Stimulated activated naive CD8-positive, alpha-beta T cell treated with anti-CD3 and anti-CD28 coated beads, Interleukin-15, amount 100 ng/mL, for 72 hours (primary cell): ENCODE measurements at regions not wholly inside any gene's neighbourhood (a gene's known extent, or its start where the extent isn't known, plus 50 kb on each side); places are given as distances from the start of the nearest gene placed in this dataset.
"Not testable (repeated sequence)": the region's sequence is repeated elsewhere in the genome, so short reads cannot be mapped to it uniquely, and the experiment has no call there.

Experiments used
- ATAC-seq: fragments of 150-1000 bp; cut with Tn5 transposase; 2 replicates; pipeline ENCODE4 v1.10.0; 2021; ENCODE audit warnings: mild to moderate bottlenecking, moderate library complexity
- DNase-seq, 2 donors: peaks; one replicate each; pipeline ENCODE4 v3.0.0; 2021 to 2022
- H3K27ac Mint-ChIP-seq, 2 donors: one replicate each; pipeline ENCODE4 v1.8.0; 2022; ENCODE audit warnings: mild to moderate bottlenecking in 2 of 2, mixed read lengths in 2 of 2, moderate library complexity in 2 of 2
- H3K27me3 Mint-ChIP-seq: one replicate; pipeline ENCODE4 v1.8.0; 2022; ENCODE audit warnings: mixed read lengths
- H3K4me1 Mint-ChIP-seq: one replicate; pipeline ENCODE4 v1.8.0; 2022; ENCODE audit warnings: mild to moderate bottlenecking, mixed read lengths
- H3K4me3 Mint-ChIP-seq, 2 donors: one replicate each; pipeline ENCODE4 v1.8.0; 2022; ENCODE audit warnings: mild to moderate bottlenecking in 2 of 2, mixed read lengths in 2 of 2, moderate library complexity in 1 of 2
- H3K9me3 Mint-ChIP-seq, 2 donors: one replicate each; pipeline ENCODE4 v1.8.0; 2022; ENCODE audit warnings: mixed read lengths in 2 of 2

GRCh38 chr12:30278401-30278800 lies 417.3 kb downstream of the IPO8 start:
- no peaks in the 10 kb centered on the region for H3K4me1 Mint-ChIP-seq

GRCh38 chr12:30272515-30272914 lies 423.2 kb downstream of the IPO8 start:
- not testable (repeated sequence) for H3K27ac Mint-ChIP-seq, H3K27me3 Mint-ChIP-seq, ATAC-seq, DNase-seq, H3K4me3 Mint-ChIP-seq, H3K4me1 Mint-ChIP-seq
- H3K9me3 Mint-ChIP-seq: peaks cover 13 to 14% of the 10 kb centered on the region in 2 donors

More at GRCh38 chr12:30278401-30278800, 417.3 kb downstream of the IPO8 start:
- H3K9me3 Mint-ChIP-seq: peaks cover 2 to 4% of the 10 kb centered on the region in 2 donors
- no peak overlapping the region for H3K4me3 Mint-ChIP-seq
- ATAC-seq (no peak), DNase-seq (no peak)
- H3K27ac Mint-ChIP-seq: no peak overlapping the region
- H3K27me3 Mint-ChIP-seq: no peaks in the 10 kb centered on the region

DNA sequence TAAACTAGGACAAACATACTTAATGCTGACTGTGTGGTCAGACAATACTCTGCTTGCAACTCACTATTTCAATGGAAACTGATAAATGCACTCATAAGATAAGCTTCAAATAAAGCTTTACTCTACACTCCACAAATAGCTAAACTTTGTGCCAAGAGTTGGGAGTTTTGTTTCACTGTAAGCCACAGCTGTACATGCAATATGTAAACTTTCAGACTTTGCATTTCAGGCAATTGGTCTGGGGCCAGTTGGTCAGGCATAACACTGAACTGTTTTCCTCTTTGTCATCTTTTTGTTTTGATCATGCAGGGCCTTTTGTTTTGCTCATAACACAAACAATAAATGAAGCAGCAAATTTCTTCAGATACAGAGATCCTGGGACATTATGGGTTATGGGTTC lies 426.2 kb downstream of the IPO8 start:
- Mint-ChIP-seq H3K4me1 (no peaks in the 10 kb centered on the region), H3K9me3 (peaks cover 14 to 18% of the 10 kb centered on the region in 2 donors), H3K27me3 (no peaks in the 10 kb centered on the region), H3K27ac (no peak overlapping the region), H3K4me3 (no peak overlapping the region)
- ATAC-seq (no peak), DNase-seq (no peak)

- H3K27ac Mint-ChIP-seq: no peak overlapping the region
- no peak for ATAC-seq
- DNase-seq: no peak
- no peaks in the 10 kb centered on the region for H3K4me1 Mint-ChIP-seq
- peaks cover 8 to 11% of the 10 kb centered on the region in 2 donors for H3K9me3 Mint-ChIP-seq
- no peak overlapping the region for H3K4me3 Mint-ChIP-seq
- H3K27me3 Mint-ChIP-seq: no peaks in the 10 kb centered on the region
Measured at GRCh38 chr12:30268041-30268440, 427.6 kb downstream of the IPO8 start.

GRCh38 chr12:30263434-30263833 lies 432.2 kb downstream of the IPO8 start:
- Mint-ChIP-seq H3K27me3 (no peaks in the 10 kb centered on the region), H3K9me3 (peaks cover 5 to 8% of the 10 kb centered on the region in 2 donors), H3K4me3 (no peak overlapping the region), H3K27ac (no peak overlapping the region), H3K4me1 (no peaks in the 10 kb centered on the region)
- ATAC-seq: no peak
- no peak for DNase-seq

DNA sequence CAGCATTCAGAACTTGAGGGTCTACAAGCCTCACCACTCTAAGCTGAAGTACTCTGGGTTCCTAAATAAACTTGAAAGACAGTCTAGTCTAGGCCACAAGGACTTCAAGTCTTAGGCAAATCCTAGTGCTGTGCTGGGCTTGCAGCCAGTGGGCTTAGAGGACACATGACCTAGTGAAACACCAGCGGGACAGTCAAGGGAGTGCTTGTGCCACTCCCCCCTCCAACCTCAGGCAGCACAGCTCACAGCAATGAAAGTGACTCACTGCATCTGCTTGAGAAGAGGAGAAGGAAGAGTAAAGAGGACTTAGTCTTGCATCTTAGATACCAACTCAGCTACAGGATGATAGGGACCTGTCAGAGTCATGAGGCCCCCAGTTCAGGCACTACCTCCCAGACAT lies 438.1 kb downstream of the IPO8 start:
- Mint-ChIP-seq H3K27me3 (no peaks in the 10 kb centered on the region), H3K9me3 (peaks cover 0 to 8% of the 10 kb centered on the region in 2 donors), H3K27ac (no peak overlapping the region), H3K4me1 (no peaks in the 10 kb centered on the region), H3K4me3 (no peak overlapping the region)
- no peak for ATAC-seq
- DNase-seq: no peak

DNA sequence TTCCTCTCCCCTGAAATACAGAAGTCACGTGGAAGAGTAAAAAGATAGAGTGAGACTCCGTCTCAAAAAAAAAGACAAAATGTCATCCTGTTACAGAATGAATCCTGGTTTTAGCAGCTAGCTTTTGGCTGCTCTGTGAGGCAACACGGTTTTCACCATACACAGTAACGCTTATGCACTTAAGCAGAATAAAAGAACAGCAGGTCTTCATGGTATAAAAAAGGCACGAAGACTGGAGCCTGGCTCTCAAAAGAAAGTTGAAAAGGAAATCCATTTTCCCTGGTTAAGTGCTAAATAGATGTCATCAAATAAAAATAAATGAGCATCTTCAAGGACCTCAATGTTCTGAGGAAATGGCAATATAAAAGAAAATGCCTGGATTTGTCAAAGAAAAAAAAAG lies 444.1 kb downstream of the IPO8 start:
- ATAC-seq: no peak
- H3K4me1 Mint-ChIP-seq: no peaks in the 10 kb centered on the region
- no peak overlapping the region for H3K27ac Mint-ChIP-seq
- DNase-seq: no peak
- H3K9me3 Mint-ChIP-seq: no peaks in the 10 kb centered on the region
- H3K4me3 Mint-ChIP-seq: no peak overlapping the region
- H3K27me3 Mint-ChIP-seq: no peaks in the 10 kb centered on the region

DNA sequence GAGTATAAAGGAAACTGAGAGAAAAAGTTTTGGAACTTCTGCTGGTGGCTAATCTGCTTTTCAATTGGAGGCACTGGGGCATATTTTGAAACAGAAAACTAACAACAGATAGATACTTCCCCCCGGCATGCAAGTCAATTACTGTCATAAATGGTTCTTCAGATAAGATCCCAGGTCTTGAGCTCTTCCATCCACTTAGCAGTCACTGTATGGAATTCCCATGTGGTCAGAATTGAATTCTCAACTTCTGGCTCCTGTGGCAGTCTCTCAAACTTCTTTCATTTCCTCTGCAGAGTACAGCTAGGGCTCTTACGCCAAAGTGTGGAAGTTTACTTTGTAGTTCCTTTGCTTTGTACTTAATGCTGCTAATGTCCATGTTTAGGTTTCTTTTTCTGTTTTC lies 452.2 kb downstream of the IPO8 start:
- no peak for ATAC-seq
- H3K4me3 Mint-ChIP-seq: no peak overlapping the region
- H3K4me1 Mint-ChIP-seq: no peaks in the 10 kb centered on the region
- no peak overlapping the region for H3K27ac Mint-ChIP-seq
- no peaks in the 10 kb centered on the region for H3K27me3 Mint-ChIP-seq
- peaks cover 3 to 6% of the 10 kb centered on the region in 2 donors for H3K9me3 Mint-ChIP-seq
- no peak for DNase-seq

- DNase-seq: no peak
- H3K27ac Mint-ChIP-seq: no peak overlapping the region
- no peaks in the 10 kb centered on the region for H3K4me1 Mint-ChIP-seq
- no peak overlapping the region for H3K4me3 Mint-ChIP-seq
- no peak for ATAC-seq
- no peaks in the 10 kb centered on the region for H3K27me3 Mint-ChIP-seq
- H3K9me3 Mint-ChIP-seq: no peaks in the 10 kb centered on the region
Measured at GRCh38 chr12:30219047-30219446, 435.3 kb upstream of the TMTC1 start.

DNA sequence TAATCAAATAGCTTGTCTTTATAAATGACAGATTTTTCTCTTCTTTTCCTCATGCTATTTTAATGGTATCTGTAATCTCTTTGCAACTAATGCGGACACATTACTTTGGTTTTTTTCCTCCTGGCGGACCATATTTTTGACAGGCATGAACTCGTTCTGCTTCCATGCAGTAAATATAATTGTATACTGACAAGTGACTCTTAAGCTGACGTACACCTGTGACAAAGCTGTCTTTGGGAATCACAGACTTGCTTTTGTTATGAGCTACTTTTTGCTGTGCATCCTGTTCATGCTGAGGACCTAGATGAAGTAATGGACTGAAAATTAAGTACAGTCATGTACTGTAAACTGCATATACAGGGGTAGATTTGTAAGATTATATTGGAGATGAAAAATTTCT lies 434.3 kb upstream of the TMTC1 start:
- ATAC-seq (no peak), DNase-seq (no peak)
- Mint-ChIP-seq H3K4me1 (no peaks in the 10 kb centered on the region), H3K4me3 (no peak overlapping the region), H3K9me3 (no peaks in the 10 kb centered on the region), H3K27ac (no peak overlapping the region), H3K27me3 (no peaks in the 10 kb centered on the region)

DNA sequence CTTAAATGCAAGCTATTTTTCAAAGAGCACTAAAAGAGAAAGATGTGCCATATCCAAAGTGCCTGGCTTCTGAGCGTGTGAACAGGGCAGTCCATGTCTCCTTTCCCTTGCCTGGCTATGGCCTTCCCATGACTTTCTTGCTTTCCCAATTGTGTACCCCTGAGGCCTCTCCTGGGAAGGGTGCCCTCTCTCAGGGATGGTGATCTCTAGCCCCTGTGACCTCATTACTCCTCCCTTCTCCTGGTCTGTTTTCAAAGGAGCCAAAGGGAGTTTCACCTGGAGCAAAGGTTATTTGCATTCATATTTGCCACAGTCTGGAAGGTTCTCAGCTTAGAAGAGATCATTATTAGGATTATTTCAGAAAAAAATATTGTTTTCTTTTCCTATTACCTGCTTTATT lies 429.4 kb upstream of the TMTC1 start:
- no peaks in the 10 kb centered on the region for H3K9me3 Mint-ChIP-seq
- DNase-seq: no peak

GRCh38 chr12:30211743-30212142 lies 428.0 kb upstream of the TMTC1 start:
- Mint-ChIP-seq H3K27ac (no peak overlapping the region), H3K27me3 (no peaks in the 10 kb centered on the region), H3K4me1 (no peaks in the 10 kb centered on the region), H3K4me3 (no peak overlapping the region), H3K9me3 (no peaks in the 10 kb centered on the region)
- DNase-seq: no peak
- ATAC-seq: no peak

More for the DNA sequence above, 429.4 kb upstream of the TMTC1 start:
- H3K4me3 Mint-ChIP-seq: no peak overlapping the region
- no peaks in the 10 kb centered on the region for H3K27me3 Mint-ChIP-seq
- no peak overlapping the region for H3K27ac Mint-ChIP-seq
- no peak for ATAC-seq
- H3K4me1 Mint-ChIP-seq: no peaks in the 10 kb centered on the region

DNA sequence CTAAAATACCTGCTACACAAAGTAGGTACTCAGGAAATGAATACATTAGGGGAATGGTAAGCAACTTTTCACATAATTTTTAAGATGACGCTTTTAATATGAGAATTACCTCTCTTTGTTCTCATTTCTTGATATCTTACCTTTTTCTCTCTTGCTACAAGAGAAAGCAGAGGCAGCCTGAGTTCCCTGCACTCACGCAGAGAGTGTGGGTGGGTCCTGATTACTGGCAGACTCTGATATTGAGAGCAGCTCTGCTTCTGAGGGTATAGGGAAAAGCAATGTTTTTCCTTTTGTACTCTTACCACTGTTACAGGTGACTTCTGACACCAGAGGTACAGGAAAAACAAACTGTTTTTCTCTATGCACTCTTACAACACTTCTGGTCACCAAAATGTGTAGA lies 420.2 kb upstream of the TMTC1 start:
- peaks cover 17% of the 10 kb centered on the region for H3K27me3 Mint-ChIP-seq
- no peak overlapping the region for H3K4me3 Mint-ChIP-seq
- DNase-seq (no peak), ATAC-seq (no peak)
- H3K27ac Mint-ChIP-seq: peak overlapping the region in 1 of 2 donors; percentile 16
- H3K4me1 Mint-ChIP-seq: no peaks in the 10 kb centered on the region
- no peaks in the 10 kb centered on the region for H3K9me3 Mint-ChIP-seq

GRCh38 chr12:30202521-30203254 lies 418.9 kb upstream of the TMTC1 start:
- Mint-ChIP-seq H3K27me3 (peaks cover 17% of the 10 kb centered on the region), H3K9me3 (no peaks in the 10 kb centered on the region), H3K27ac (no peak overlapping the region), H3K4me3 (no peak overlapping the region), H3K4me1 (no peaks in the 10 kb centered on the region)
- no peak for DNase-seq
- ATAC-seq: no peak

GRCh38 chr12:30201301-30202160 lies 417.8 kb upstream of the TMTC1 start:
- no peak for ATAC-seq
- Mint-ChIP-seq H3K4me1 (no peaks in the 10 kb centered on the region), H3K27me3 (peaks cover 17% of the 10 kb centered on the region), H3K4me3 (no peak overlapping the region), H3K9me3 (no peaks in the 10 kb centered on the region), H3K27ac (no peak overlapping the region)
- DNase-seq: no peak

DNA sequence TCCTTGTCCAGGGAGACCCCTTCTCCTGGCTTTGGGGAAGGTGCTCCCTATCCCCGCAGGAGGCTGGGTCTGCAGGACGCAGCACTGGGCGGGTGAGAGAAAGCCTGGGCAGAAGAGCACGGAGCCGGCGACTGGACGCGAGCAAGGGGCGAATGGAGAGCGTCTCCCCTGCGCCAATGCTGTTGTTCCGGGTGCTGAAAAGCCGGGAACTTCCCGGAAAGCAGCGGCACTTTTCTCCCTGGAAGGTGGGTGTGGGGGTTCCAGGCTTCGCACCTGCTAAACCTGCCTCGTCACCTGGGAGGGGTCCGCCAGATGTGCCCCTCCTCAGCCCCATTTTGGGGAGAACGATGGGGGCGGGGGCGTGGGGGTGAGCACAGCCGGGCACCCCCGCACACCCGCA lies 417.1 kb upstream of the TMTC1 start:
- Mint-ChIP-seq H3K4me1 (no peaks in the 10 kb centered on the region), H3K9me3 (no peaks in the 10 kb centered on the region), H3K27ac (no peak overlapping the region), H3K27me3 (peaks cover 17% of the 10 kb centered on the region), H3K4me3 (no peak overlapping the region)
- DNase-seq: no peak
- ATAC-seq: no peak
